Ovary (tissue), 3 donors: ENCODE measurements at regions not wholly inside any gene's neighbourhood (a gene's known extent, or its start where the extent isn't known, plus 50 kb on each side); places are given as distances from the start of the nearest gene placed in this dataset.

ENCODE experiments used
- EP300 ChIP-seq: sonication (generic); formaldehyde crosslinking; IDR thresholded peaks from one replicate; pipeline ENCODE4 v1.6.1; 2017; ENCODE audit warnings: antibody characterized with exemption
- POLR2A ChIP-seq: fragments of 450-650 bp; IDR thresholded peaks from one replicate; pipeline ENCODE4 v1.6.1; 2017; ENCODE audit warnings: antibody characterized with exemption, mild to moderate bottlenecking, moderate library complexity
- TF ChIP-seq, protein P1 (sequence below), 3 donors: fragments of 450-650 bp in 2 of 3; fragments of 200-600 bp in 1 of 3; IDR thresholded peaks; one replicate each; pipeline versions ENCODE4 v1.5.1 to v1.8.0; 2016 to 2022; ENCODE audit warnings: antibody characterized with exemption in 3 of 3, mild to moderate bottlenecking in 1 of 3
- donor health status: DM: no; HTN: no; CAD: no.

DNA sequence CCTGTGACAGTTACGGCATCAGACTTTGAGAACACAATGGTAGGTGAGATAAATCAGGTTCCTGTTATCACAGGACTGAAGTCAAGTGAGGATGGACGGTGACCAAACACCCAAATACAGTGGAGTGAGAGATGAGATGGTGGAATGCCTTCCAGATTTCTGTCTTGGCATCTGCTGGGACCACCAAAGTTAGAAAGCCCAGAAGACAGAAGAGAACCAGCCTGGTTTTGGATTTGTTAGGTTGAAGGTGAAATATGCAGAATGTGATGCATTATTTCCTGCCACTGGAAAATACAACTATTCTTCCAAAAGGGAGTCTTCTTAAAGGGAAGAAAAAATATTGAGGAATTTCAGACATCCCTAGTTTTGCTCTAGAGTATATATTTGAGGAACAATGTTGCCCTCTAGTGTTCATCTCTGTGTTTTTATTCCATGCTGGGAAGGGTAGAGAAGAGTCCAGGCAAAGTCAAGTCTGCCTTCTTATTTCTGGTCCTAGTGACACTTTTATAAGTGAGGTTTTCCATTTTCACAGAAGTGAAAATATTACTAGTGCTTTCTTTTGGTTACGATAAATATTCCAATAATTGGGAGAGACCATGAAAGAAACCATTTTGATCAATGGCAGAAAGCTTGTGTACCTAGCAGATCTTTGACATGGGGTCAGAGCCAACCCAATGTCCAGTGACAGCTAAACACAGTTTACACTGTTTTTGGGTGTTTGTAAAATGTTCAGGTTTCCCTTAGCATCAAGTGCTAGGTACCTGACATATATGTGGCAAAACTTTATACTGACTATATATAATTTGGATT is 142.3 kb upstream of the ANKH start:
- no peak for TF ChIP-seq POLR2A
- TF ChIP-seq, protein P1, sequence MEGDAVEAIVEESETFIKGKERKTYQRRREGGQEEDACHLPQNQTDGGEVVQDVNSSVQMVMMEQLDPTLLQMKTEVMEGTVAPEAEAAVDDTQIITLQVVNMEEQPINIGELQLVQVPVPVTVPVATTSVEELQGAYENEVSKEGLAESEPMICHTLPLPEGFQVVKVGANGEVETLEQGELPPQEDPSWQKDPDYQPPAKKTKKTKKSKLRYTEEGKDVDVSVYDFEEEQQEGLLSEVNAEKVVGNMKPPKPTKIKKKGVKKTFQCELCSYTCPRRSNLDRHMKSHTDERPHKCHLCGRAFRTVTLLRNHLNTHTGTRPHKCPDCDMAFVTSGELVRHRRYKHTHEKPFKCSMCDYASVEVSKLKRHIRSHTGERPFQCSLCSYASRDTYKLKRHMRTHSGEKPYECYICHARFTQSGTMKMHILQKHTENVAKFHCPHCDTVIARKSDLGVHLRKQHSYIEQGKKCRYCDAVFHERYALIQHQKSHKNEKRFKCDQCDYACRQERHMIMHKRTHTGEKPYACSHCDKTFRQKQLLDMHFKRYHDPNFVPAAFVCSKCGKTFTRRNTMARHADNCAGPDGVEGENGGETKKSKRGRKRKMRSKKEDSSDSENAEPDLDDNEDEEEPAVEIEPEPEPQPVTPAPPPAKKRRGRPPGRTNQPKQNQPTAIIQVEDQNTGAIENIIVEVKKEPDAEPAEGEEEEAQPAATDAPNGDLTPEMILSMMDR (IDR thresholded peaks at IDR 0.05) = peak in 2 of 3 donors; percentile 57 to 62
- TF ChIP-seq EP300 = no peak
